ENCODE measurements at regions not wholly inside any gene's neighbourhood (a gene's known extent, or its start where the extent isn't known, plus 50 kb on each side); places are given as distances from the start of the nearest gene placed in this dataset.

GRCh38 chr9:6703898-6704639, 53.7 kb upstream of the KDM4C start:
- peak; percentile 86 for DNase-seq

- no peak for DNase-seq
Observed at GRCh38 chr9:6702707-6703106, 55.1 kb upstream of the KDM4C start.

GRCh38 chr9:6696178-6696577, 50.6 kb upstream of the GLDC start:
- no peak for DNase-seq

GRCh38 chr9:6695121-6695814, 49.7 kb upstream of the GLDC start:
- no peak for DNase-seq
